Neural cell (in vitro differentiated cells): ENCODE measurements at regions not wholly inside any gene's neighbourhood (a gene's known extent, or its start where the extent isn't known, plus 50 kb on each side); places are given as distances from the start of the nearest gene placed in this dataset.

Source experiments
- H2AFZ ChIP-seq: fragments of 200-600, 300-800 bp; sonication (generic), shearing (Covaris generic); 2 replicates; pipeline ENCODE4 v1.6.0; 2014; ENCODE audit warnings: low read depth, mild to moderate bottlenecking, antibody characterized with exemption, low read length, moderate library complexity
- H3F3A ChIP-seq: fragments of 200-600 bp; shearing (Covaris generic); 2 replicates; pipeline ENCODE4 v1.6.1; 2016; ENCODE audit warnings: mild to moderate bottlenecking, moderate library complexity, mixed read lengths, antibody characterized with exemption, low read length; ENCODE audit not compliant: insufficient read depth, poor library complexity, severe bottlenecking
- H3K27ac ChIP-seq: fragments of 200-600, 300-800 bp; sonication (generic), shearing (Covaris generic); 2 replicates; pipeline ENCODE4 v1.5.1; 2014; ENCODE audit warnings: mild to moderate bottlenecking, low read length, moderate library complexity
- H3K27me3 ChIP-seq: fragments of 300-800, 200-600 bp; sonication (generic), shearing (Covaris generic); 2 replicates; pipeline ENCODE4 v1.6.0; 2014; ENCODE audit warnings: mild to moderate bottlenecking, low read depth, low read length, moderate library complexity; ENCODE audit not compliant: insufficient read depth
- H3K36me3 ChIP-seq: fragments of 300-800, 200-600 bp; sonication (generic), shearing (Covaris generic); 2 replicates; pipeline ENCODE4 v1.5.1; 2014; ENCODE audit warnings: mild to moderate bottlenecking, antibody characterized with exemption, low read length, moderate library complexity; ENCODE audit not compliant: insufficient read depth
- H3K4me2 ChIP-seq: fragments of 300-800, 200-600 bp; sonication (generic), shearing (Covaris generic); 2 replicates; pipeline ENCODE4 v1.6.0; 2014; ENCODE audit warnings: mild to moderate bottlenecking, low read length
- H3K4me3 ChIP-seq: fragments of 300-800, 200-600 bp; sonication (generic), shearing (Covaris generic); 2 replicates; pipeline ENCODE4 v1.5.1; 2014; ENCODE audit warnings: mild to moderate bottlenecking, low read length, moderate library complexity
- H3K79me2 ChIP-seq: fragments of 200-600 bp; shearing (Covaris generic); replicated peaks from 2 replicates; pipeline ENCODE4 v1.6.0; 2014; ENCODE audit warnings: mild to moderate bottlenecking, low read length, moderate library complexity; ENCODE audit not compliant: insufficient read depth
- H3K9ac ChIP-seq: fragments of 300-800, 200-600 bp; sonication (generic), shearing (Covaris generic); 2 replicates; pipeline ENCODE4 v1.6.1; 2016; ENCODE audit warnings: mild to moderate bottlenecking, low read length, mixed read lengths
- H3K9me2 ChIP-seq: fragments of 200-600 bp; shearing (Covaris generic); 2 replicates; pipeline ENCODE4 v1.6.1; 2016; ENCODE audit warnings: mild to moderate bottlenecking, low read length, mixed read lengths; ENCODE audit not compliant: insufficient read depth
- H3K9me3 ChIP-seq: fragments of 200-600, 300-800 bp; sonication (generic), shearing (Covaris generic); 2 replicates; pipeline ENCODE4 v1.6.1; 2016; ENCODE audit warnings: mild to moderate bottlenecking, mixed run types, low read length, moderate library complexity, mixed read lengths
- H4K20me1 ChIP-seq: fragments of 200-600 bp; shearing (Covaris generic); 2 replicates; pipeline ENCODE4 v1.6.1; 2016; ENCODE audit warnings: mild to moderate bottlenecking, mixed run types; ENCODE audit not compliant: insufficient read depth
- EP300 ChIP-seq: fragments of 450-650 bp; conservative IDR thresholded peaks from 2 replicates; pipeline ENCODE4 v1.6.1; 2014; ENCODE audit warnings: antibody characterized with exemption, mild to moderate bottlenecking, moderate library complexity; ENCODE audit not compliant: poor library complexity, severe bottlenecking
- EZH2 ChIP-seq: fragments of 200-600, 300-800 bp; shearing (Covaris generic), sonication (generic); IDR thresholded peaks from 2 replicates; pipeline ENCODE4 v1.6.1; 2014; ENCODE audit warnings: antibody characterized with exemption, low read length, borderline replicate concordance, mild to moderate bottlenecking; ENCODE audit not compliant: insufficient read depth, poor library complexity, severe bottlenecking
- MXI1 ChIP-seq: fragments of 450-650 bp; conservative IDR thresholded peaks from 2 replicates; pipeline ENCODE4 v1.6.1; 2014; ENCODE audit warnings: antibody characterized with exemption, mild to moderate bottlenecking; ENCODE audit not compliant: poor library complexity, severe bottlenecking
- RAD21 ChIP-seq: fragments of 450-650 bp; conservative IDR thresholded peaks from 2 replicates; pipeline ENCODE4 v1.6.1; 2014; ENCODE audit warnings: antibody characterized with exemption, mild to moderate bottlenecking, moderate library complexity
- SMC3 ChIP-seq: fragments of 450-650 bp; conservative IDR thresholded peaks from 2 replicates; pipeline ENCODE4 v1.6.1; 2014; ENCODE audit warnings: antibody characterized with exemption, mild to moderate bottlenecking, moderate library complexity; ENCODE audit not compliant: poor library complexity
- TF ChIP-seq, protein P1 (sequence below): IDR thresholded peaks from 2 replicates; pipeline ENCODE4 v1.6.1; 2012; ENCODE audit warnings: borderline replicate concordance

DNA sequence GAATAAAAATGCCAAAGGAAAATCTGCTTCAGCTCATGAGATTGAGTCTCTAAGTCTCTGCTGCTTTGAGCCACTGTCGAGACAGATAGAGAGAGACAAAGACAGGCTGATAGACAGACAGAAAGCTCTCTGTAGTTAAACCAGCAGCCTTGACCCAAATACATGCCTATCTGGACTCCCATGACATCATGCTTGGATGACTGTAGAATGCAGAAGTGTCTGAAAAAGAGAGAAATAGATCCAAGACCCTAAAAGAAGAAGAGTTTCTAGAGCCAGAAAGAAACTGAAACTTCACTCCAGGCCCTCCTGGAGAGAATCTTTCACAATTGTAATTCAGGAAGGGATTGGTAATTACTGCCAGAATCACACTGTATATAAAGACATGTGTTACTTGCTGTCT is 122.6 kb upstream of the PLXNC1 start:
- Histone ChIP-seq H2AFZ (no peak overlapping the region), H3K4me2 (no peak overlapping the region), H3K27ac (no peak overlapping the region), H3K36me3 (no peaks in the 10 kb centered on the region), H3K4me3 (no peak overlapping the region), H3K9ac (no peak overlapping the region), H3K9me2 (no peaks in the 10 kb centered on the region), H4K20me1 (no peaks in the 10 kb centered on the region), H3K9me3 (peaks cover 9% of the 10 kb centered on the region), H3F3A (no peaks in the 10 kb centered on the region), H3K79me2 (no peaks in the 10 kb centered on the region), H3K27me3 (no peaks in the 10 kb centered on the region)
- no peak for TF ChIP-seq MXI1

DNA sequence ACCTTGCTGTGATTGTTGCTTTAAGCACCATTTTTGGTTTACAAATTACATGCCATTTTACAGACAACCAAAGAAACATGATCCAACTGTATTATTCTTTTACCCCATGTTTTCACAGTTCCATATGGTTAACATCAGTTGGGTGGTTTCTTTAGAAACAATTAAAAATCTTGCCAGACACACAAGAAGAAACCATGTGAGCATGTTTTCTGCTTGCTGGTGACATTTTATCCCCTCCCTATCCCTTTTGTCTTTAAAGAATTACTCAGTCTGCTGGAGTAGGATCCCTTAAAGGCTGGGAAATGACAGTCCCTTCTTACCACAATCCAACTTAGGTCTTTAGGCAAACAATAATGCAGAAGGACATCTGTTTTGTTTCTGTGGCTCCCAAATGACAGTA is 121.8 kb upstream of the PLXNC1 start:
- Histone ChIP-seq H3K9ac (no peak overlapping the region), H3K9me3 (peaks cover 9% of the 10 kb centered on the region), H3K79me2 (no peaks in the 10 kb centered on the region), H3K27ac (no peak overlapping the region), H3F3A (no peaks in the 10 kb centered on the region), H3K36me3 (no peaks in the 10 kb centered on the region), H3K4me3 (no peak overlapping the region), H3K27me3 (no peaks in the 10 kb centered on the region), H2AFZ (no peak overlapping the region), H4K20me1 (no peaks in the 10 kb centered on the region), H3K4me2 (no peak overlapping the region), H3K9me2 (no peaks in the 10 kb centered on the region)
- TF ChIP-seq SMC3 (no peak), EP300 (no peak), RAD21 (no peak), EZH2 (no peak)

DNA sequence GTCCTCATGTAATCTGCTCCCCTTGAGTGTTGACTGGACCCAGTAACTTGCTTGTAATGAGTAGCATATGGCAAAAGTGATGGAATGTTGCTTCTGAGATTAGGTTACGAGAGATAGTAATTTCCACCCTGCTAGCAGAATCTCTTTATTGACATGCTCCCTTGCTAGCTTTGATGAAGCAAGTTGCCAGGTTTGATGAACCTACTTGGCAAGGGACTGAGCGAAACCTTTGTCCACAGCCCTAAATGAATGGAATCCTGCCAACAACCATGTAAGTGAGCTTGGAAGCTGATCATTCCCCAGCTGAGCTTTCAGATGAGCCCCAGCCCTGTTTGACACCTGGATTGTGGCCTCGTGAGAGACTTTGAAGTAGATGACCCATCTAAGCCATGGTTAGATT is 120.8 kb upstream of the PLXNC1 start:
- TF ChIP-seq MXI1 (no peak), EZH2 (no peak), RAD21 (no peak), SMC3 (no peak)
- TF ChIP-seq, protein P1, sequence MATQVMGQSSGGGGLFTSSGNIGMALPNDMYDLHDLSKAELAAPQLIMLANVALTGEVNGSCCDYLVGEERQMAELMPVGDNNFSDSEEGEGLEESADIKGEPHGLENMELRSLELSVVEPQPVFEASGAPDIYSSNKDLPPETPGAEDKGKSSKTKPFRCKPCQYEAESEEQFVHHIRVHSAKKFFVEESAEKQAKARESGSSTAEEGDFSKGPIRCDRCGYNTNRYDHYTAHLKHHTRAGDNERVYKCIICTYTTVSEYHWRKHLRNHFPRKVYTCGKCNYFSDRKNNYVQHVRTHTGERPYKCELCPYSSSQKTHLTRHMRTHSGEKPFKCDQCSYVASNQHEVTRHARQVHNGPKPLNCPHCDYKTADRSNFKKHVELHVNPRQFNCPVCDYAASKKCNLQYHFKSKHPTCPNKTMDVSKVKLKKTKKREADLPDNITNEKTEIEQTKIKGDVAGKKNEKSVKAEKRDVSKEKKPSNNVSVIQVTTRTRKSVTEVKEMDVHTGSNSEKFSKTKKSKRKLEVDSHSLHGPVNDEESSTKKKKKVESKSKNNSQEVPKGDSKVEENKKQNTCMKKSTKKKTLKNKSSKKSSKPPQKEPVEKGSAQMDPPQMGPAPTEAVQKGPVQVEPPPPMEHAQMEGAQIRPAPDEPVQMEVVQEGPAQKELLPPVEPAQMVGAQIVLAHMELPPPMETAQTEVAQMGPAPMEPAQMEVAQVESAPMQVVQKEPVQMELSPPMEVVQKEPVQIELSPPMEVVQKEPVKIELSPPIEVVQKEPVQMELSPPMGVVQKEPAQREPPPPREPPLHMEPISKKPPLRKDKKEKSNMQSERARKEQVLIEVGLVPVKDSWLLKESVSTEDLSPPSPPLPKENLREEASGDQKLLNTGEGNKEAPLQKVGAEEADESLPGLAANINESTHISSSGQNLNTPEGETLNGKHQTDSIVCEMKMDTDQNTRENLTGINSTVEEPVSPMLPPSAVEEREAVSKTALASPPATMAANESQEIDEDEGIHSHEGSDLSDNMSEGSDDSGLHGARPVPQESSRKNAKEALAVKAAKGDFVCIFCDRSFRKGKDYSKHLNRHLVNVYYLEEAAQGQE, result no peak
- H3K27me3 ChIP-seq, result no peaks in the 10 kb centered on the region
- no peak overlapping the region for H3K4me3 ChIP-seq
- no peaks in the 10 kb centered on the region for H3K79me2 ChIP-seq
- H3K36me3 ChIP-seq, result no peaks in the 10 kb centered on the region
- no peaks in the 10 kb centered on the region for H4K20me1 ChIP-seq
- H3K4me2 ChIP-seq, result no peak overlapping the region
- H3K27ac ChIP-seq, result no peak overlapping the region
- no peak overlapping the region for H3K9ac ChIP-seq
- H3F3A ChIP-seq, result no peaks in the 10 kb centered on the region
- H3K9me3 ChIP-seq, result peaks cover 9% of the 10 kb centered on the region
- H2AFZ ChIP-seq, result no peak overlapping the region
- H3K9me2 ChIP-seq, result no peaks in the 10 kb centered on the region
